ENCODE measurements at regions not wholly inside any gene's neighbourhood (a gene's known extent, or its start where the extent isn't known, plus 50 kb on each side); places are given as distances from the start of the nearest gene placed in this dataset.

DNA sequence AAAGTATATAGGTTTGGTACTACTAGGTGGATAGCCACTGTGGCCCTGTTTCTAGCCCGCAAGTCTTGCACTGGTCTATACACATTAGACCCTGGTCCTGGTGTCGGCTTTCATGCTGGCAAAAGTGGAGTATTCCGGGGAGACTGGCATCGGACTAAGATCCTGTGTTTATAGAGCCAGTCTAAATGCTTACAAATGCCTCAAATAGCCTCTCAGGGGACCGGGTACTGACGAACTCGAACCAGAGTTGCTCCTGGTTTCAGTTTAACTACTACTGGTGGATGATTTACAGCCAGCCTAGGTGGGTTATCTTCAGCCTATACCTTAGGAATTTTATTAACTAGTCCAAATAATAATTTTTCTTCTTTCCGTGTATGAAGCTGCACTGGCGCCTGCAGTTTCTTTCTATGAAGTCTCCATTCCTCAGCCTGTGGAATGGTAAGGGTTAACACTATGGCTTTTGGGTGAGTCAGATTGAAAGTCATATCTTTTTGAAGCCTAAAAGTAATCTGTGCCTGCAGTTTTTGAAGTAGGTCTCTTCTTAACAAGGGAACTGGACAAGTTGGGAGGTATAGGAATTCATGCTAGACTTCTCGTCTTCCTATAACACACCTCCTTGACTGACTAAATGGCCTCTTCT is 51.3 kb downstream of the OR10H4 start:
- no peaks in the 10 kb centered on the region for H3K27me3 ChIP-seq (ENCODE audit: control insufficient read depth, insufficient read depth, low read length)
- no peaks in the 10 kb centered on the region for H3K36me3 ChIP-seq (ENCODE audit: control insufficient read depth, insufficient read depth, low read length)
- no peaks in the 10 kb centered on the region for H3K4me1 ChIP-seq (ENCODE audit: control insufficient read depth, insufficient read depth, low read length)
- no peak overlapping the region for H3K9ac ChIP-seq (ENCODE audit: low read length)
- H3K4me3 ChIP-seq (ENCODE audit: low read length): no peak overlapping the region
- H3K27ac ChIP-seq (ENCODE audit: low read depth, low read length): no peak overlapping the region

- peak overlapping the region; percentile 59 for H3K4me3 ChIP-seq (ENCODE audit: low read length)
- peak overlapping the region; percentile 12 for H3K27ac ChIP-seq (ENCODE audit: low read depth, low read length)
- no peak overlapping the region for H3K9ac ChIP-seq (ENCODE audit: low read length)
- no peaks in the 10 kb centered on the region for H3K4me1 ChIP-seq (ENCODE audit: control insufficient read depth, insufficient read depth, low read length)
- no peaks in the 10 kb centered on the region for H3K27me3 ChIP-seq (ENCODE audit: control insufficient read depth, insufficient read depth, low read length)
- H3K36me3 ChIP-seq (ENCODE audit: control insufficient read depth, insufficient read depth, low read length): no peaks in the 10 kb centered on the region
Observed at GRCh38 chr19:16001481-16002312, 52.9 kb downstream of the OR10H4 start.

DNA sequence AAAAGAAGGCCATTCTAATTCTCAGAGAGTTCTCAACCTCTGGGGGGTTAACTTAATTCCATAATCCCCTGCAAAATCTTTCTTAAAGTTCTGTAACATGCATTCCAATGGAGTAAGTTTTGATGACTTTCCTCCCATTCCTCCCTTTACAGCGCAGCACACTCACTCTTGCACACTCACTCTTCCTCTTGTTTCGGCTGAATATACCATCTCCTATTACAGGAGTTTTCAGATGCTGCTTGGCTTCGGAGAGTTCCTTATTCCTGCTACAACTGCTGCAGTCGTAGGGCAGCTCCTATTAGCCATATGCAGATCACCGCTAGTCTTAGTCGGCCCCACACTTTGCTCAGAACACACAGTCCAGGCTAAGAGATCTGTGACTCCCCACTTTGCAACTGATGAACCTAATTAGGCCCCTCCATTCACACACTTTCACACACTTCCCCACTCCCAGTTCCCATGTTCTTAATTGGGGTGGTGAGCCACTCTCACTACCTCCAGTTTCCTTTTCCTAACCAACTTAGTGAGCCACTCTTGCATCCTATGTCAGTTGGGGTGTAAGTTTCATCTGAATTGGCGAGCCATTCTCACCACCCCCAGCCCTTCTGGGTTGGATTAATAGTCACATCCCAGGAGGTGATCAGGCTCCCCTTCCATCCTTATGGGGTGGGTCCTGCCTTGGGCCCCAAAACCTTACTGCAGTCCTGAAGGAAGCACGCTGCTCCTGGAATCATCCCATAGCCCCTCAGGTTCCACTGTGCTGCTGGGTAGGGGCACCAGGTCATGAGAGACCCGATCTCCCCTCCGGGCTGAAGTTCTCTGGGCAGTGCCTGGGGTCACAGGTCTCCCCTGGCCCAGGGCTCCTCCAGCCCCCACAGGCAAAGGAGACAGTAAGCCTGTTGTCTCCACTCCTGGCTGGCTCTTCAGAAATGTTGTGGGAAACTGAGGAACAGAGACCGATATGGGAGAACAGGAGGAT is 53.9 kb downstream of the OR10H4 start:
- Histone ChIP-seq H3K27ac (ENCODE audit: low read depth, low read length) (no peak overlapping the region), H3K9ac (ENCODE audit: low read length) (no peak overlapping the region), H3K4me3 (ENCODE audit: low read length) (no peak overlapping the region), H3K36me3 (ENCODE audit: control insufficient read depth, insufficient read depth, low read length) (no peaks in the 10 kb centered on the region), H3K4me1 (ENCODE audit: control insufficient read depth, insufficient read depth, low read length) (no peaks in the 10 kb centered on the region), H3K27me3 (ENCODE audit: control insufficient read depth, insufficient read depth, low read length) (no peaks in the 10 kb centered on the region)

DNA sequence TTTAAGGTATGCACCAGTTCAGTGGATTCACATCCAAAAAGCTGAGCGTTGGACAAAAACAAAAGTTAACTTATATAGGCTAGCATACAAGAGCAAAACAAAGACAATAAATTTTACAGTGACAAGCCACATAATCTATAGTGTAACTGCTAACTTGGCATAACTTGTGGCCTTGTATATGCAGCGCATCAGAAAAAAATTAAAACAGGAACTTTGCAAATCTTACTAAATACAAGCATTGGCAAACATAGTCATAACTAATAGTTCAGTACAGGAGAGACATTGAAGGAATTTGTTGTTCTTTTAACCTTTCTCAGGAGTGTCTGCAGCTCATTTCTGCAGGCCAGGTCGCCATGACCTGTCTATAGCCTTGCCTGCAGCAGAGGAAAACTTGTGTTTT is 54.6 kb downstream of the OR10H4 start:
- H3K27ac ChIP-seq (ENCODE audit: low read depth, low read length): no peak overlapping the region
- no peaks in the 10 kb centered on the region for H3K36me3 ChIP-seq (ENCODE audit: control insufficient read depth, insufficient read depth, low read length)
- no peak overlapping the region for H3K9ac ChIP-seq (ENCODE audit: low read length)
- no peaks in the 10 kb centered on the region for H3K4me1 ChIP-seq (ENCODE audit: control insufficient read depth, insufficient read depth, low read length)
- no peak overlapping the region for H3K4me3 ChIP-seq (ENCODE audit: low read length)
- no peaks in the 10 kb centered on the region for H3K27me3 ChIP-seq (ENCODE audit: control insufficient read depth, insufficient read depth, low read length)

DNA sequence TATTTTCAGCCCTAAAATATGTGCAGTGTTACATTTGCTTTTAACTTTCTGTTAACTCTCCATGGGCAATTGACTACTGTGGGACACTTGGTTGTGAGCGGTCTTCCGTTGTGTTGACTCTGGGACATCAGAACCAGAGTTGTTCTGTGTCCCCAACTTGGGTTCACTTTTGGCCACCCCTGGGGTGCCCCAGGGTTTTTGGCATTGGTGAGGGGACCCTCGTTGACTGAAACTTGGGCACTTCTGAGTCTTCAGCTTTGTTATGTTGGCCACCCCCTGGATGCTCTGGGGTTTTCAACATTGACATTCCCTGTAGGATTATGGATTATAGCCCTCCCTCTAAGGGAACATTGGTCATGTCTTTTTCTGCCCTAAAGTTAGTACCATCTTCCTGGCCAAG is 57.1 kb downstream of the OR10H4 start:
- Histone ChIP-seq H3K9ac (ENCODE audit: low read length) (no peak overlapping the region), H3K4me3 (ENCODE audit: low read length) (no peak overlapping the region), H3K27me3 (ENCODE audit: control insufficient read depth, insufficient read depth, low read length) (no peaks in the 10 kb centered on the region), H3K36me3 (ENCODE audit: control insufficient read depth, insufficient read depth, low read length) (no peaks in the 10 kb centered on the region), H3K4me1 (ENCODE audit: control insufficient read depth, insufficient read depth, low read length) (no peaks in the 10 kb centered on the region), H3K27ac (ENCODE audit: low read depth, low read length) (no peak overlapping the region)

GRCh38 chr19:16012552-16012951 is 63.7 kb upstream of the TPM4 start:
- no peak overlapping the region for H3K27ac ChIP-seq (ENCODE audit: low read depth, low read length)
- no peak overlapping the region for H3K9ac ChIP-seq (ENCODE audit: low read length)
- H3K4me3 ChIP-seq (ENCODE audit: low read length): no peak overlapping the region
- no peaks in the 10 kb centered on the region for H3K36me3 ChIP-seq (ENCODE audit: control insufficient read depth, insufficient read depth, low read length)
- H3K4me1 ChIP-seq (ENCODE audit: control insufficient read depth, insufficient read depth, low read length): no peaks in the 10 kb centered on the region
- H3K27me3 ChIP-seq (ENCODE audit: control insufficient read depth, insufficient read depth, low read length): no peaks in the 10 kb centered on the region

DNA sequence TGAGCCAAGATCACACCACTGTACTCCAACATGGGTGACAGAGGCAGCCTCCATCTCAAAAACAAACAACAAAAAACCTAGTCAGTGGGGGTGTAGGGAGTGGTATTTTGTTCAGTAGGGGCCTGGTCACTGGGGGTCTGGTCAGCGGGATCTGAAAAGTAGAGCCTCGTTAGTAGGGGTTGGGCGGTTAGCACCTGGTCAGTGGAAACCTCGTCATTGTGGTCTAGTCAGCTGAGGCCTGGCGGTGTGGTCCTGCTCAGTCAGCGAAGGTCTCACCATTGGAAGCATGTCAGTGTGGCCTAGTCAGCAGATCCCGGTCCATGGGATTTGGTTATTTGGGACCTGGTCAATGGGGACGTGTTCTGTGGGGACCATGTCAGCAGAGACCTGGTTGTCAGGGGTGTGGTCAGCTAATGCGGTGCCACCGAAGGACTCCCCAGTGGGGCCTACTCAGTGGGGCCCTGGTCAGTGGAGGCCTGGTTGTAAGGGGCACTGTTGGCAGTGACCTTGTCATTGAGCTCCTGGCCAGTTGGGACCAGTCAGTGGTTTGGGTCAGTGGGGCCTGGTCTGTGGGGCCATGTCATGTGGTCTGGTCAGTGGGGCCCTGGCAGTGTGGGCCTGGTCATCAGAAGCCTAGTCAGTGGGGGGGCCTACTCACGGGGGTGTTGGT is 63.0 kb upstream of the TPM4 start:
- Histone ChIP-seq H3K27me3 (ENCODE audit: control insufficient read depth, insufficient read depth, low read length) (no peaks in the 10 kb centered on the region), H3K27ac (ENCODE audit: low read depth, low read length) (no peak overlapping the region), H3K4me1 (ENCODE audit: control insufficient read depth, insufficient read depth, low read length) (no peaks in the 10 kb centered on the region), H3K4me3 (ENCODE audit: low read length) (no peak overlapping the region), H3K9ac (ENCODE audit: low read length) (no peak overlapping the region), H3K36me3 (ENCODE audit: control insufficient read depth, insufficient read depth, low read length) (no peaks in the 10 kb centered on the region)

DNA sequence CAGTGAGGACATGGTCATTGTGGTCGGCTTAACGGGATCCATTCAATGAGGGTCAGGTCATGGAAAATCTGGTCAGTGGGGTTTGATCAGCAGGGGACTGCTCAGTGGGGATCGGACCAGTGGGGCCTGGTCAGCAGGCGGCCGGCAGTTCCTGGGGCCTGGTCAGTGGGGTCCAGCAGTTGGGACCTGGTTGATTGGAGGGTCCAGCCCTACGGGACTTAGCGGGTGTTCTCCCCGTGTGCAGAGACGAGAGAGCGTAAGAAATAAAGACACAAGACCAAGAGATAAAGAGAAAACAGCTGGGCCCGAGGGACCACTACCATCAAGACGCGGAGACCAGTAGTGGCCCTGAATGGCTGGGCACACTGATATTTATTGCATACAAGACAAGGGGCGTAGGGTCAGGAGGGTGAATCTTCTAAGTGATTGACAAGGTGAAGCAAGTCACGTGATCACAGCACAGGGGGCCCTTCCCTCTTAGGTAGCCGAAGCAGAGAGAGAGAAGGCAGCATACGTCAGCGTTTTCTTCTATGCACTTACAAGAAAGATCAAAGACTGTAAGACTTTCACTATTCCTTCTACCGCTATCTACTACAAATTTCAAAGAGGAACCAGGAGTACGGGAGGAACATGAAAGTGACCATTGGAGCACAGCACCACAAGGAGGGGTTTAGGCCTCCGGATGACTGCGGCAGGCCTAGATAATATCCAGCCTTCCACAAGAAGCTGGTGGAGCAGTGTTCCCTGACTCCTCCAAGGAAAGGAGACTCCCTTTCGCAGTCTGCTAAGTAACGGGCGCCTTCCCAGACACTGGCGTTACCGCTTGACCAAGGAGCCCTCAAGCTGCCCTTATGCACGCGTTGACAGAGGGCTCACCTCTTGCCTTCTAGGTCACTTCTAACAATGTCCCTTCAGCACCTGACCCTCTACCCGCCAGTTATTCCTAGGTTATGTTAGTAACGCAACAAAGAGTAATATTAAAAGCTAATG is 62.1 kb upstream of the TPM4 start:
- H3K4me1 ChIP-seq (ENCODE audit: control insufficient read depth, insufficient read depth, low read length): no peaks in the 10 kb centered on the region
- H3K27me3 ChIP-seq (ENCODE audit: control insufficient read depth, insufficient read depth, low read length): no peaks in the 10 kb centered on the region
- no peak overlapping the region for H3K9ac ChIP-seq (ENCODE audit: low read length)
- no peak overlapping the region for H3K27ac ChIP-seq (ENCODE audit: low read depth, low read length)
- H3K36me3 ChIP-seq (ENCODE audit: control insufficient read depth, insufficient read depth, low read length): no peaks in the 10 kb centered on the region
- H3K4me3 ChIP-seq (ENCODE audit: low read length): no peak overlapping the region

- Histone ChIP-seq H3K9ac (ENCODE audit: low read length) (no peak overlapping the region), H3K4me3 (ENCODE audit: low read length) (no peak overlapping the region), H3K4me1 (ENCODE audit: control insufficient read depth, insufficient read depth, low read length) (no peaks in the 10 kb centered on the region), H3K27me3 (ENCODE audit: control insufficient read depth, insufficient read depth, low read length) (no peaks in the 10 kb centered on the region), H3K27ac (ENCODE audit: low read depth, low read length) (no peak overlapping the region), H3K36me3 (ENCODE audit: control insufficient read depth, insufficient read depth, low read length) (no peaks in the 10 kb centered on the region)
Observed at GRCh38 chr19:16014923-16015804, 61.1 kb upstream of the TPM4 start.

DNA sequence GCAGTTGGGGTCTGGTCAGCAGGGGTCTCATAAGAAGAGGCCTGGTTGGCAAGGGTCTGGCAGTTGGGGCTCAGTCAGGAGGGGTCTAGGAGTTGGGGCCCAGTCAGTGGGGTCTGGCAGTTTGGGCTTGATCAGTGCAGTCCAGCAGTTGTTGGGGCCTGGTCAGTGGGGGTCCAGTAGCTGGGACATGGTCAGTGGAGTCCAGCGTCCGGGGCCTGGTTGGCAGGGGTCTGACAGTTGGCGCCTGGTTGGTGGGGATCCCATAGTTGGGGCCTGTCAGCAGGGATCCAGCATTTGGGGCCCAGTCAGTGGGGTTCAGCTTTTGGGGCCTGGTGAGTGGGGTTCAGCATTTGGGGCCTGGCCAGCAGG is 60.5 kb upstream of the TPM4 start:
- no peaks in the 10 kb centered on the region for H3K27me3 ChIP-seq (ENCODE audit: control insufficient read depth, insufficient read depth, low read length)
- H3K4me3 ChIP-seq (ENCODE audit: low read length): no peak overlapping the region
- H3K36me3 ChIP-seq (ENCODE audit: control insufficient read depth, insufficient read depth, low read length): no peaks in the 10 kb centered on the region
- H3K9ac ChIP-seq (ENCODE audit: low read length): no peak overlapping the region
- no peaks in the 10 kb centered on the region for H3K4me1 ChIP-seq (ENCODE audit: control insufficient read depth, insufficient read depth, low read length)
- no peak overlapping the region for H3K27ac ChIP-seq (ENCODE audit: low read depth, low read length)
